ENCODE measurements at regions not wholly inside any gene's neighbourhood (a gene's known extent, or its start where the extent isn't known, plus 50 kb on each side); places are given as distances from the start of the nearest gene placed in this dataset.

- TF ChIP-seq CTCF (IDR thresholded peaks at IDR 0.05), result no peak
- no peak for TF ChIP-seq EP300 (IDR thresholded peaks at IDR 0.05; ENCODE audit: low read depth)
- no peak for TF ChIP-seq POLR2A (IDR thresholded peaks at IDR 0.05)
Observed at GRCh38 chr10:55237462-55237861, 436.4 kb upstream of the PCDH15 start.
